Endothelial cell of umbilical vein (primary cell): ENCODE measurements at regions not wholly inside any gene's neighbourhood (a gene's known extent, or its start where the extent isn't known, plus 50 kb on each side); places are given as distances from the start of the nearest gene placed in this dataset.

ENCODE experiments used
- EZH2 ChIP-seq: IDR thresholded peaks from 2 replicates; pipeline ENCODE4 v1.6.1; 2012; ENCODE audit warnings: borderline replicate concordance, low read depth, mild to moderate bottlenecking, moderate library complexity, low read length, inconsistent platforms; ENCODE audit not compliant: severe bottlenecking
- GATA2 ChIP-seq: IDR thresholded peaks from 2 replicates; pipeline ENCODE4 v1.7.0; 2011; ENCODE audit warnings: low read depth, mild to moderate bottlenecking, moderate library complexity, mixed read lengths, low read length; ENCODE audit not compliant: insufficient read length, insufficient read depth
- JUN ChIP-seq: IDR thresholded peaks from 2 replicates; pipeline ENCODE4 v1.6.1; 2011; ENCODE audit warnings: borderline replicate concordance, low read depth; ENCODE audit not compliant: insufficient read length, insufficient read depth
- POLR2A ChIP-seq: IDR thresholded peaks from 2 replicates; pipeline ENCODE4 v1.6.1; 2012; ENCODE audit warnings: low read depth, mild to moderate bottlenecking, control low read depth, low read length
- TF ChIP-seq, protein P1 (sequence below), 2 donors: IDR thresholded peaks; 1 replicate in 1 of 2; 2 replicates in 1 of 2; pipeline ENCODE4 v1.5.1; 2011; ENCODE audit warnings: low read length in 2 of 2, mild to moderate bottlenecking in 2 of 2, moderate library complexity in 2 of 2, control low read depth in 1 of 2, inconsistent platforms in 1 of 2, low read depth in 1 of 2; ENCODE audit not compliant: insufficient read depth in 1 of 2; ENCODE audit errors: extremely low read depth in 1 of 2
- TF ChIP-seq, protein P2 (sequence below): IDR thresholded peaks from 2 replicates; pipeline ENCODE4 v1.6.1; 2011; ENCODE audit not compliant: insufficient read depth, insufficient read length

DNA sequence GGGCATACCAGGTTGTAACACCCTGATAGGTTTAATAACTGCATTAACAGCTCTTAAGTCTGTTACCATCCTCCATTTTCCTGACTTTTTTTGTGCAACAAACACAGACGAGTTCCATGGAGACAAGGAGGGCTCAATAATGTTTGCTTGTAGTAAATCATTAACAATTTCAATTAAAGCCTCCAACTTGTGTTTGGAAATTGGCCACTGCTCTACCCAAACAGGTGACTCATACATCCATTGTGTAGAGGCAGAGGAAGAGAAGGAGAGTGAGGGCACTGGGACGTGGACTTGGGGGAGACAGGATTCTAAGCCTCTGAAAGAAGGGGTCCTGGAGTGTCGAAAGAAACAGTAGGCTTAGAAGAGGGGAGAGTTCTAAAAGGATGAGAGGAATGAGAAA, 213.6 kb upstream of the KCNN2 start:
- TF ChIP-seq, protein P1, sequence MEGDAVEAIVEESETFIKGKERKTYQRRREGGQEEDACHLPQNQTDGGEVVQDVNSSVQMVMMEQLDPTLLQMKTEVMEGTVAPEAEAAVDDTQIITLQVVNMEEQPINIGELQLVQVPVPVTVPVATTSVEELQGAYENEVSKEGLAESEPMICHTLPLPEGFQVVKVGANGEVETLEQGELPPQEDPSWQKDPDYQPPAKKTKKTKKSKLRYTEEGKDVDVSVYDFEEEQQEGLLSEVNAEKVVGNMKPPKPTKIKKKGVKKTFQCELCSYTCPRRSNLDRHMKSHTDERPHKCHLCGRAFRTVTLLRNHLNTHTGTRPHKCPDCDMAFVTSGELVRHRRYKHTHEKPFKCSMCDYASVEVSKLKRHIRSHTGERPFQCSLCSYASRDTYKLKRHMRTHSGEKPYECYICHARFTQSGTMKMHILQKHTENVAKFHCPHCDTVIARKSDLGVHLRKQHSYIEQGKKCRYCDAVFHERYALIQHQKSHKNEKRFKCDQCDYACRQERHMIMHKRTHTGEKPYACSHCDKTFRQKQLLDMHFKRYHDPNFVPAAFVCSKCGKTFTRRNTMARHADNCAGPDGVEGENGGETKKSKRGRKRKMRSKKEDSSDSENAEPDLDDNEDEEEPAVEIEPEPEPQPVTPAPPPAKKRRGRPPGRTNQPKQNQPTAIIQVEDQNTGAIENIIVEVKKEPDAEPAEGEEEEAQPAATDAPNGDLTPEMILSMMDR (IDR thresholded peaks at IDR 0.05; ENCODE audit: extremely low read depth in 1 of 2, insufficient read depth in 1 of 2, low read depth in 1 of 2, low read length in 2 of 2) = no peak
- no peak for TF ChIP-seq EZH2
- no peak for TF ChIP-seq POLR2A
- TF ChIP-seq JUN = no peak
- TF ChIP-seq, protein P2, sequence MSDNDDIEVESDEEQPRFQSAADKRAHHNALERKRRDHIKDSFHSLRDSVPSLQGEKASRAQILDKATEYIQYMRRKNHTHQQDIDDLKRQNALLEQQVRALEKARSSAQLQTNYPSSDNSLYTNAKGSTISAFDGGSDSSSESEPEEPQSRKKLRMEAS = no peak
- TF ChIP-seq GATA2 = no peak
